Hepatocyte (in vitro differentiated cells): ENCODE measurements at regions not wholly inside any gene's neighbourhood (a gene's known extent, or its start where the extent isn't known, plus 50 kb on each side); places are given as distances from the start of the nearest gene placed in this dataset.

Experiments used
- DNase-seq: peaks from one replicate; pipeline ENCODE4 v3.0.0-alpha.2; 2016; ENCODE audit warnings: low spot score
- H2AFZ ChIP-seq: fragments of 200-600 bp; sonication (generic); 2 replicates; pipeline ENCODE4 v1.6.0; 2016; ENCODE audit warnings: antibody characterized with exemption, mild to moderate bottlenecking
- H3K27ac ChIP-seq: fragments of 200-600 bp; sonication (generic); 2 replicates; pipeline ENCODE4 v1.5.1; 2016; ENCODE audit warnings: mild to moderate bottlenecking
- H3K27me3 ChIP-seq: fragments of 200-600 bp; sonication (generic); 2 replicates; pipeline ENCODE4 v1.6.1; 2016
- H3K36me3 ChIP-seq: fragments of 200-600 bp; sonication (generic); replicated peaks from 2 replicates; pipeline ENCODE4 v1.5.1; 2016; ENCODE audit warnings: low read depth; ENCODE audit not compliant: insufficient read depth
- H3K4me1 ChIP-seq: fragments of 200-600 bp; sonication (generic); 2 replicates; pipeline ENCODE4 v1.5.1; 2016; ENCODE audit warnings: mild to moderate bottlenecking, moderate library complexity; ENCODE audit not compliant: insufficient read depth
- H3K4me2 ChIP-seq: fragments of 200-600 bp; sonication (generic); 2 replicates; pipeline ENCODE4 v1.6.0; 2016
- H3K4me3 ChIP-seq: fragments of 200-600 bp; sonication (generic); 2 replicates; pipeline ENCODE4 v1.5.1; 2016; ENCODE audit warnings: mild to moderate bottlenecking
- H3K79me2 ChIP-seq: fragments of 200-600 bp; sonication (generic); 2 replicates; pipeline ENCODE4 v1.6.0; 2017; ENCODE audit warnings: mild to moderate bottlenecking
- H3K9me2 ChIP-seq: fragments of 200-600 bp; sonication (generic); replicated peaks from 2 replicates; pipeline ENCODE4 v1.6.0; 2017; ENCODE audit warnings: mild to moderate bottlenecking; ENCODE audit not compliant: insufficient read depth
- H3K9me3 ChIP-seq: fragments of 200-600 bp; sonication (generic); 2 replicates; pipeline ENCODE4 v1.5.1; 2016; ENCODE audit warnings: low read depth, mild to moderate bottlenecking
- H4K20me1 ChIP-seq: fragments of 200-600 bp; sonication (generic); 2 replicates; pipeline ENCODE4 v1.6.0; 2016; ENCODE audit warnings: mild to moderate bottlenecking; ENCODE audit not compliant: insufficient read depth, poor library complexity, severe bottlenecking
- CTCF ChIP-seq: fragments of 200-600 bp; sonication (generic); IDR thresholded peaks from 2 replicates; pipeline ENCODE4 v1.5.1; 2016; ENCODE audit warnings: antibody characterized with exemption, mild to moderate bottlenecking; ENCODE audit not compliant: poor library complexity
- EZH2 ChIP-seq: fragments of 200-600 bp; sonication (generic); IDR thresholded peaks from 2 replicates; pipeline ENCODE4 v1.6.1; 2016; ENCODE audit warnings: antibody characterized with exemption, mild to moderate bottlenecking, borderline replicate concordance
- EZH2phosphoT487 ChIP-seq: fragments of 200-600 bp; sonication (generic); IDR thresholded peaks from one replicate; pipeline ENCODE4 v1.6.1; 2018; ENCODE audit warnings: antibody characterized with exemption, mild to moderate bottlenecking, low read depth, moderate library complexity; ENCODE audit not compliant: unreplicated experiment, severe bottlenecking
- WGBS: methylation state at CpG from one replicate; pipeline ENCODE4 v1.1.6; 2016; ENCODE audit warnings: low lambda C conversion rate; ENCODE audit errors: missing lambda C conversion rate; 5-methylcytosine and 5-hydroxymethylcytosine counted together

- 67% methylated on average over 6 of the region's 6 CpGs for WGBS
- H3K4me3 ChIP-seq: no peak overlapping the region
- no peak overlapping the region for H3K4me2 ChIP-seq
- no peaks in the 10 kb centered on the region for H3K79me2 ChIP-seq
- DNase-seq: no peak
- no peaks in the 10 kb centered on the region for H3K4me1 ChIP-seq
- H2AFZ ChIP-seq: no peak overlapping the region
- H3K9me3 ChIP-seq: no peaks in the 10 kb centered on the region
- H3K27me3 ChIP-seq: peaks cover 3% of the 10 kb centered on the region
- no peaks in the 10 kb centered on the region for H3K36me3 ChIP-seq
- TF ChIP-seq EZH2 (no peak), CTCF (no peak), EZH2phosphoT487 (no peak)
- no peaks in the 10 kb centered on the region for H4K20me1 ChIP-seq
- H3K9me2 ChIP-seq: no peaks in the 10 kb centered on the region
- no peak overlapping the region for H3K27ac ChIP-seq
Measured at GRCh38 chr1:29749024-29749945, 513.0 kb downstream of the PTPRU start.

DNA sequence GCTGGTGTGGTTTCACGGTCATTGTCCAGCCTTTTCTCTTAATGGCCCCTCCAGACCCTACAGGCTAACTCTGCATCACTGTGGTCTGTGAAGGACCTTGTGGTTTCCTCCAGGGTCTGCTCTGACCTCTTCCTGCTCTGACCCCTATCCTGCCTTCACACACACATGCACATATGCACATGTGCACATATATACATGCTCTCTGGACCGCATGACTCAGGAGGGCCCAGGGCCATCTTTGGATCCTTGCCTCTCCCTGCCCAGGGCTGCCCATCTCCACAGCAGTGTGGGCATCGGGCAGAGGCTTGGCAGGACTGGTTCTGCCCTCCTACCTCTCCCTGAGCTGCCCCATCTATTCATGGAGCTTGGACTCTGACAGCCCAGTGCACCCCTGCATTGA, 510.9 kb downstream of the PTPRU start:
- Histone ChIP-seq H3K27ac (no peak overlapping the region), H3K36me3 (no peaks in the 10 kb centered on the region), H3K4me1 (no peaks in the 10 kb centered on the region), H3K79me2 (no peaks in the 10 kb centered on the region), H4K20me1 (no peaks in the 10 kb centered on the region), H2AFZ (no peak overlapping the region), H3K9me2 (no peaks in the 10 kb centered on the region), H3K4me3 (no peak overlapping the region), H3K4me2 (no peak overlapping the region), H3K27me3 (peaks cover 3% of the 10 kb centered on the region), H3K9me3 (no peaks in the 10 kb centered on the region)
- TF ChIP-seq CTCF: no peak
- no peak for TF ChIP-seq EZH2phosphoT487
- no peak for TF ChIP-seq EZH2
- 90% methylated on average over 3 of the region's 3 CpGs for WGBS
- DNase-seq: no peak

- H3K27me3 ChIP-seq: peaks cover 12% of the 10 kb centered on the region
- no peaks in the 10 kb centered on the region for H4K20me1 ChIP-seq
- TF ChIP-seq EZH2 (no peak), CTCF (no peak), EZH2phosphoT487 (no peak)
- no peak overlapping the region for H3K4me2 ChIP-seq
- no peaks in the 10 kb centered on the region for H3K9me2 ChIP-seq
- H3K27ac ChIP-seq: no peak overlapping the region
- H3K4me3 ChIP-seq: no peak overlapping the region
- 92% methylated on average over 5 of the region's 5 CpGs for WGBS
- H3K4me1 ChIP-seq: no peaks in the 10 kb centered on the region
- H3K9me3 ChIP-seq: no peaks in the 10 kb centered on the region
- H3K36me3 ChIP-seq: no peaks in the 10 kb centered on the region
- H2AFZ ChIP-seq: no peak overlapping the region
- no peaks in the 10 kb centered on the region for H3K79me2 ChIP-seq
- DNase-seq: no peak
Measured at GRCh38 chr1:29746076-29746665, 509.8 kb downstream of the PTPRU start.
